ENCODE measurements at regions not wholly inside any gene's neighbourhood (a gene's known extent, or its start where the extent isn't known, plus 50 kb on each side); places are given as distances from the start of the nearest gene placed in this dataset.
"Not testable (repeated sequence)": the region's sequence is repeated elsewhere in the genome, so short reads cannot be mapped to it uniquely, and the experiment has no call there.

DNA sequence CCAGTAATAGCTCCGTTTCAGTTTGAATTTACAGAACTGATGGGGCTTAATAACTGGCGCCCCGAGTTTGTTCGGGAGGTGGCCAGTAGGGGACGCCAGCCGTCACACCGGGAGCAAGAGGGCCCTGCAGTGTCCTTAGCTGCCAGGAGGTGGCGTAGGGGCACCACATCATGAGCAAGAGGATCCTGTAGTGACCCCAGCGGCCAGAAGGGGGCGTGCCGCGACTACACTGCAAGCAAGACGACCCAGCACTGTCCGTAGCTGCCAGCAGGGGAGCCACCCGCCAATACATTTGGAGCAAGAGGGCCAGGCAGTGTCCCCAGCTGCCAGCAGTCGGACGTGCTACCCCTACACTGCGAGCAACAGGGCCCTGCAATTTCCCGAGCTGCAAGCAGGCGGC lies 663.7 kb upstream of the B3GAT1 start:
- peak; percentile 50 for DNase-seq

DNA sequence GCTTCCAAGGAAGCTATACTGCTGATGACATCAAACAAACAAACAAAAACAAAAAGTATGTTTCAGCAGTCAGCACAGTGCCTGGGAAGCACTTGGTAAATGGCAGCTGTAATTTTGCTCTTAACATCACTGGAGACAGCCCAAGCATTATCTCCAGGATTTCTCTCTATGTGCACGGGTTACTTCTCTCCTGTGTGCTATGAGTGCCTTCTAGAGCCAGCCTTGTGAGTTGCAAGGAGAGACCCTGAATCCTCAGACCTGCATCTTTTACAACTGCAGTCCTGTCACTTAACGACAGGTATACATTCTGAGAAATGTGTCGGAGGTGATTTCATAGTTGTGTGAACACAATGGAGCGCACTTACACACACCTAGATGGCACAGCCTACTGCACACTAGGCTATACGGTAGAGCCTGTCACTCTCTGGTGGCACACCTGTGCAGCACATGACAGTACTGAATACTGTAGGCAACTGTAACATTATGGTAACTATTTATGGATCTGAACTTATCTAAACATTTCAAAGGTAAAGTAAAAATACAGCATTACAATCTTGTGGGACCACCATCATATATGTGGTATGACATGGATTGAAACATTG lies 662.5 kb upstream of the B3GAT1 start:
- DNase-seq: no peak

DNA sequence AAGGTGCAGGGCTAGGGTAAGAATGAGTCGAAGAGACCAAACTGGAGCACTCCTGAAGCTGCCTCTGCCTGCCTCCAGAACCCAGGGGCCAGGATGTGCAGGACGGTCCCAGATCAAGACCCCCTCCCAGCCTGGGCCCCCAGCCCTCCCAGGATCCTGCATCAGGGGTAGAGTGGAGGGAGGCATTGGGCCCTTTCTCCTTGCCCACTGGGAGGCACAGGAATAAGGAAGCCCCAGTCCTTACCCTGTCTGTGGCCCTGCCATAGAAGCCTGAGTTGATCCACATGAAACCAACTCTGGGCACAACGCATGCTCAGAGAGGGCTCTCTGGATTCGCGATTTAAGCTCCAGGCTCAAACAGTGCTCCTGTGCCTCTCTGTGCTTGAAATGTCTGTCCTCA lies 661.8 kb upstream of the B3GAT1 start:
- DNase-seq: no peak

DNA sequence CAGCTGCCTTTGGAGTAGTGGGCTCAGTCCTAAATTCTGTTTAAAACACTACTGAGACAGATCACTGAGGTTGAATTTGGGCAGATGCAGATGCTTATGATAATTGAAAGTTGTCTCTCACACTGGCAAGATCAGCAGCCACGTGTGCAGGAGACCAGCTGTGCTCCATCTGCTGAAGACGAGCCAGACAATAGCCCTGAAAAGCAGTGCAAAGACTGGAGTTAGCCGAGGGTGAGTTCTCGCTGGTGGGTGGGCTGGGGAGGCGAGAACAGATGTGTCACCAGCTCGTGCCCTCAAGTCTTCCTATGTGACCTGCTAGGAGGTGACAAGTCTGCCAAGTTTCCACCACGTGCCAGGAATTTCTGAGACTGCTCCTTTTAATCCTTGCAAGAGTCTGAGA lies 661.3 kb upstream of the B3GAT1 start:
- no peak for DNase-seq

DNA sequence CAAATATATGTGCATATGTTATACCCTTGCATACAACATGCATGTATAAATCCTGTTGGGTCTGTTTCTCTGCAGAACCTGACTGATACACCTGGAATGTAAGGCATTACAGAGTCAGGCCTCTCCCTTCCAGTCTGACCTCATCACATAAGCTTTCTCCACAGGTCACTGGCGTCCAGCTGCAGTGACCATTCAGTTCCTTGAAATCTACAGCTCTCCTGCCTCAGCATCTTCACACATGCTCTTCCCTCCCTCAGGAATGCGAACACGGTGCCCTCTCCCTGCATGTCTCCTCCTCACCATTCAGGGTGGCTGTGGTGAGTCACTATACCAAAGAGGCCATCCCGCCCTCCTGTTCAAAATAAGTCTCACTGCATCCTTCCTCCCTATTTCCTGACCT lies 657.8 kb upstream of the B3GAT1 start:
- no peak for DNase-seq

- DNase-seq: no peak
Observed at GRCh38 chr11:135069063-135069462, 657.0 kb upstream of the B3GAT1 start.

DNA sequence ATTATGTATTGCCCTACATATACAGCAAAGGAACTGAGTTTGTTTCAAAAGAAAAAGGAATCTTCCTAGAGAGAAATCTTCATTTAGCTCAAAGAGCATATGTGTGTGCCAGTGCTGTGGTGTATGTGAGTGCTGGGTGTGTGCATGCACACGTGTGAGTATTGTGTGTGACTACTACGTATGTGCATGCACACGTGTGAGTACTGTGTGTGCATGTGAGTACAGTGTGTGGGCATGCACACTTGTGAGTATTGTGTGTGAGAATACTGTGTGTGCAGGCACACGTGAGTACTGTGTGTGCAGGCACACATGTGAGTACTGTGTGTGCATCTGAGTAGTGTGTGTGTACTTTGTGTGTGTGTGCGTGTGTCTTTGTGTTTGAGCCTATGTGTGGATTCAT lies 651.0 kb upstream of the B3GAT1 start:
- DNase-seq: no peak

DNA sequence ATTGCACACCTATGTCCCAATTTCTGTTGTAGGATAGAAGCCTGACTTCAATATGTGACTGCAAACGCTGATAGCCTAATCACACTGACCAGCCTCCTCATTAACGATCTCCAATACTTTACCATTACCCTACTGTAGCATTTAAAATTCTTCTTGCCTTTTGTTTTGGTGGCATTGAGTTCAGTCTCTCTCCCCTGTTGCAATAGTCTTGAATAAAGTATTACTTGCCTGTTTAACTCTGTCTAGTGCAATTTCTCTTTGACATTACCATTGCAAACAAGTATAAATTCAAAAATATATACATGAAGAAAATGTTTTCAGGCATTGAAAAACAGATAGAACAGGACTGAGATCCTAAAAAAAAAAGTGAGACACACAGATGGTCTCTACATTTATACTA lies 649.1 kb upstream of the B3GAT1 start:
- no peak for DNase-seq

GRCh38 chr11:135046986-135047385 lies 634.9 kb upstream of the B3GAT1 start:
- no peak for DNase-seq

DNA sequence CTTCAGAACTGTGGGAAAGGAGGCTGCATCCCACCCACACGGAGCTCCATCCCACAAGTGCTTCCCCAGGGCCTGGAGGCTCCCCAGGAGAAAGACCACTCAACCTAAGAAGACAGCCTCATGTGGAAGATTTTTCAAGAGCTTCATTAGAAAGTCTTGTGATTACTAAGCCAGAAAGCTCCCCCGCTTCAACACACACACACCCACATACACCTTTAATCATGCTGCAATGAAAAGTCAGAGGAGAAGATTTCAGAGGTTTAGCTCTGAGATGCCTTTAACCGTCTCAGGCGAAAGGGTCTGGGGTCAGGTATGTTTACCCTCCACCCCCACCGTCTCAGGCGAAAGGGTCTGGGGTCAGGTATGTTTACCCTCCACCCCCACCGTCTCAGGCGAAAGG lies 634.5 kb upstream of the B3GAT1 start:
- no peak for DNase-seq

GRCh38 chr11:135043434-135043833 lies 631.4 kb upstream of the B3GAT1 start:
- DNase-seq: no peak

GRCh38 chr11:135037828-135038227 lies 625.8 kb upstream of the B3GAT1 start:
- DNase-seq: no peak

GRCh38 chr11:135036488-135037297 lies 624.7 kb upstream of the B3GAT1 start:
- DNase-seq: no peak

DNA sequence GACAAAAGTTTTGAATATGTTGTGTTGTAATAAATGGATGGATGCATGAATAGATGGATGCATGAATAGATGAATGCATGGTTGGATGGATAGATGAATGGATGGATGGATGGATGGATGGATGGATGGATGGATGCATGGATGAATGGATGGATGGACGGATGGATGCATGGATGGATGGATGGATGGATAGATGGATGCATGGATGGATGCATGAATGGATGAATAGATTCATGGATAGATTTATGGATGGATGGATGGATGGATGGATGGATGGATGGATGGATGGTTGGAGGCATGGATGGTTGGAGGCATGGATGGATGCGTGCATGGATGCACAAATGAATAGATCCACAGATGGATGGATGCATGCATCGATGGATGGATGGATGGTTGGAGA lies 623.2 kb upstream of the B3GAT1 start:
- DNase-seq: no peak

DNA sequence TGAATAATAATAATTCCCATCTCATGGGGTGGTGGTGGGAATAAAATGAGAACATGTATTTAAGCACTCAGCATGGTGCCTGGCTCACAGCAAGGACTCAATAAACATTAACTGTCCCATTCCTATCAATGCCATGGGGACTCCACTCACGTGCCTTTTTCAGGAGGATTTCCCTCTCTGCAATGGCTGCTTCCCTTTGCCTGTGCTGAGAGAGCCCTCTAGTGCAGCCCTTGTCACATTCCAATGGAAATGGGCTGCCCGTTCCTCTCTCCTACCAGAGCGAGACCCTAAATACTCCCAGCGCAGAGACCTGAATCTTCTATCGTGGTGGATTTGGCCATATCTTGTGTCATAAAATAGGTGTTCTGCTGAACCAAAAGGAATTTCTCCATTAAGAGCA lies 621.5 kb upstream of the B3GAT1 start:
- DNase-seq: no peak

DNA sequence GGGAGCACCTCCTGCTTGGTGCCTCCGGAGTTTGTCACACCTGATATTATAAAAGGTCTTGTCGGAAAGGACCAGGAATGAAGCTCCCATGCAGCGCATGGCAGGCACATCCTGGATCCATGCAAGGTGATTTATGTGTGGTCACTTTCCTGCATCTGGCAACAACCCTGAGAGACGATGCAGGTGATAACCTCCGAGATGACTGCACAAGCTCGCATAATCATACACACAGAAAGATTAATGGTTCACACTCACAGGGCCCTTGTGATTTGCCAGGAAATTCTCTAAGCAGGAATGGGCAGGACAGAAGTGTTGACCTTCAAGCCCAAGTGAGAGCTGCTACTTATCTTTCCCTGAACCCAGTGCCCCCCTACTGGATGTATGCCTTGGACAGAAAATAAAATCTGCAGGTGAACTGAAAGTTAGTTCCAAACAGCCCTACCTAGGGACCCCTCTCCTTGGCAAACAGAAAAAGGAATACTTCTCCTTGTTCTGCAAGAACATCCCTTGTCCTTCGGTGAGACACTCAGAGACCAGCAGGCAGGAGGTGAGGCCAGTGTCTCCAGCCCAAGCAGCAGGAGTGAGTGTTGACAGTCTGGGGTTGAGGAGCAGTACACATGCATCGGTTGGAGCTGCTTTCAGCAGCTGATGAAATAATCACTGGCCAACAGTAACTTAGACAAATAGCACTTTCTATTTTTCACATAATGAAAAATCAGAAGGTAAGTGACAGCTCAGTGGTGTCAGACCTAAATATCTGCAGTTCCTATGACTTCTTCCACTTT lies 619.4 kb upstream of the B3GAT1 start:
- DNase-seq: no peak

DNA sequence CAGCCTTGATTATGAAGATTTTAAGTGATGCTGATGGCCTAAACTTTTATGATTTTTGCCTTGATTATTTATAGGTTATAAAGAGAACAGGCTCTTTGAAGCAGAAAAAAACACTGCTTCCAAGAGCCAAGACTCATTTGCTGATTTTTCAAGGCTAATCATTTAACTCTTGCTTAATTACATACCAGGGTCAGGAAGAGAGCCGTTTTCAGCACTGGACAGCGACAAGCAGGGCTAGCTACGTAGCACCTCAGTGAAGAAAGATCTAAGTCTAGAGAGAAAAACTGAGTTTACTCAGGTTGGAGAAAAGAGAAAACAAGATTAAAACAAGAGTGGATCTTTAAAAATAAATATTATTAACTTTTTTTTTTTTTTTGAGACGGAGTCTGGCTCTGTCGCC lies 615.4 kb upstream of the B3GAT1 start:
- peak; percentile 2 for DNase-seq

DNA sequence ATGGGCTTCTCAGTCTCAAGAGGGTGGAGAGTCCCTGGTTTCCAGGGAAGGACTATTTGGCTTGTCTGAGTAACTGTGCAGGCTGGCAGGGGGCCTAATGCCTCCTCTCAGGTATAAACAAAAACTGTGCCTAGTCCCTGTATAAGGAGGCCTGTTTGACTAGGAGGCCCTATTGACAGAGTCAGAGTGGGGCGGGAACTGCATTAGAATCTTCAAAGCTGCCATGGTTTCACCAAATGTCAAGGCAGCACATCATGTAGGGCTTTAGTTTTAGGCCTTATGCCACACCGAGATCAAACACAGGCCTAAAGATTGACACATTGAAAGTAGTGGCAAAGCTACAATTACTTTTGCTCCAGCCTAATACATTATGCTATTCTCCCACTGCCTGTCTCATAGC lies 611.5 kb upstream of the B3GAT1 start:
- DNase-seq: no peak

GRCh38 chr11:135022454-135022853 lies 610.4 kb upstream of the B3GAT1 start:
- no peak for DNase-seq

DNA sequence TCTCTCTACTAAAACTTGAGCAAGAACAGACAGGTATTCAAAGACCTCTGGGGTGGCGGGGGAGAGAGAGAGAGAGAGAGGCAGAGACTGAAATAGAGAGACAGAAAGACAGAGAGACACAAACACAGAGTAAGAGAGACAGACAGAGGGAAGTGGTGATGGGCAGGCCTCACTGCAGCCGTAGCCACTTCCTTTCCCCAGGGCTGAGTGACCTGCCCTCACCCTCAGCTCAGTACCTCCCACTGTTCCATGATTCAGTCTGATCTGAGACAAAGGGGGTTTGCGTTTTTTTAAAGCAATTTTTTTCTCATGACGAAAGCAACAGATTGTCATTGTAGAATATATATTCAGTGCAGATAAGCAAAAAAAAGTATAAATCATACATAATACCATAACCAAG lies 607.9 kb upstream of the B3GAT1 start:
- DNase-seq: no peak

GRCh38 chr11:135019343-135019871 lies 607.4 kb upstream of the B3GAT1 start:
- DNase-seq: no peak

- DNase-seq: no peak
Observed at GRCh38 chr11:135017296-135017695, 605.3 kb upstream of the B3GAT1 start.

GRCh38 chr11:135015966-135016365 lies 603.9 kb upstream of the B3GAT1 start:
- DNase-seq: no peak

- not testable (repeated sequence) for DNase-seq
Observed at GRCh38 chr11:135011313-135011712, 599.3 kb upstream of the B3GAT1 start.

All from CD4-positive, alpha-beta T cell treated with Interleukin-10 for 1 hour (primary cell).